Spinal cord (tissue), 9 donors: ENCODE measurements at regions not wholly inside any gene's neighbourhood (a gene's known extent, or its start where the extent isn't known, plus 50 kb on each side); places are given as distances from the start of the nearest gene placed in this dataset.

Experiments used
- DNase-seq, 6 donors: peaks; one replicate each; pipeline versions ENCODE4 v3.0.0 to v3.0.0-alpha.2; 2013 to 2015; ENCODE audit warnings: low spot score in 6 of 6, low read depth in 4 of 6
- H3K27ac ChIP-seq: one replicate; pipeline ENCODE4 v1.5.1; 2013; ENCODE audit warnings: low read depth, low read length, control low read depth
- H3K27me3 ChIP-seq: one replicate; pipeline ENCODE4 v1.6.1; 2013; ENCODE audit warnings: low read length; ENCODE audit not compliant: control insufficient read depth, insufficient read depth
- H3K36me3 ChIP-seq: one replicate; pipeline ENCODE4 v1.6.1; 2013; ENCODE audit warnings: low read length; ENCODE audit not compliant: control insufficient read depth, insufficient read depth
- H3K4me1 ChIP-seq: one replicate; pipeline ENCODE4 v1.6.1; 2013; ENCODE audit warnings: low read length; ENCODE audit not compliant: control insufficient read depth, insufficient read depth
- H3K4me3 ChIP-seq: one replicate; pipeline ENCODE4 v1.5.1; 2013; ENCODE audit warnings: low read depth, low read length, control low read depth
- H3K9me3 ChIP-seq: one replicate; pipeline ENCODE4 v1.6.1; 2013; ENCODE audit warnings: low read length; ENCODE audit not compliant: control insufficient read depth, insufficient read depth
- WGBS: methylation state at CpG from one replicate; pipeline ENCODE4 v1.1.5; 2013; ENCODE audit warnings: missing lambda C conversion rate; ENCODE audit not compliant: insufficient coverage; 5-methylcytosine and 5-hydroxymethylcytosine counted together
- donor health status: healthy.

GRCh38 chr11:10622957-10623791 is 54.7 kb upstream of the LYVE1 start:
- Histone ChIP-seq H3K9me3 (no peaks in the 10 kb centered on the region), H3K4me1 (peaks cover 19% of the 10 kb centered on the region), H3K36me3 (peaks cover 4% of the 10 kb centered on the region), H3K27ac (no peak overlapping the region), H3K4me3 (no peak overlapping the region), H3K27me3 (no peaks in the 10 kb centered on the region)
- WGBS: 91% methylated on average over 10 of the region's 12 CpGs
- no peak for DNase-seq

GRCh38 chr11:10622108-10622507 is 53.6 kb upstream of the LYVE1 start:
- H3K27me3 ChIP-seq: no peaks in the 10 kb centered on the region
- no peak overlapping the region for H3K27ac ChIP-seq
- H3K9me3 ChIP-seq: no peaks in the 10 kb centered on the region
- no peak for DNase-seq
- H3K4me3 ChIP-seq: no peak overlapping the region
- 80% methylated on average over 2 of the region's 2 CpGs for whole genome bisulfite sequencing
- H3K4me1 ChIP-seq: peaks cover 19% of the 10 kb centered on the region
- H3K36me3 ChIP-seq: peaks cover 3% of the 10 kb centered on the region

- Histone ChIP-seq H3K4me3 (no peak overlapping the region), H3K9me3 (no peaks in the 10 kb centered on the region), H3K4me1 (peaks cover 6% of the 10 kb centered on the region), H3K36me3 (no peaks in the 10 kb centered on the region), H3K27me3 (no peaks in the 10 kb centered on the region), H3K27ac (no peak overlapping the region)
- no CpG with 5 or more reads among the region's 2 CpGs for WGBS
- no peak for DNase-seq
These were observed 50.7 kb upstream of the LYVE1 start for GRCh38 chr11:10619131-10619680.

- Histone ChIP-seq H3K27me3 (no peaks in the 10 kb centered on the region), H3K36me3 (no peaks in the 10 kb centered on the region), H3K4me1 (peaks cover 2% of the 10 kb centered on the region), H3K27ac (no peak overlapping the region), H3K9me3 (no peaks in the 10 kb centered on the region), H3K4me3 (no peak overlapping the region)
- 91% methylated on average over 2 of the region's 3 CpGs for WGBS
- DNase-seq: no peak
These were observed 50.0 kb upstream of the LYVE1 start for GRCh38 chr11:10618490-10618889.
